Common myeloid progenitor, CD34-positive (primary cell): ENCODE measurements at regions not wholly inside any gene's neighbourhood (a gene's known extent, or its start where the extent isn't known, plus 50 kb on each side); places are given as distances from the start of the nearest gene placed in this dataset.

Experiments used
- CTCF ChIA-PET: fragments of 350-600 bp; sonication (Branson Sonifier 250); formaldehyde crosslinking; loops from one replicate; lab custom pipeline; 2021; ENCODE audit warnings: antibody characterized with exemption; lab: Charles Lee
- POLR2A ChIA-PET: fragments of 350-600 bp; sonication (Branson Sonifier 250); formaldehyde crosslinking; loops from one replicate; lab custom pipeline; 2021; ENCODE audit warnings: antibody characterized with exemption; lab: Charles Lee
- DNase-seq, 3 donors: peaks; one replicate each; pipeline versions ENCODE4 v3.0.0 to v3.0.0-alpha.2; 2013
- H3K27ac ChIP-seq, 2 experiments: 1 replicate in 1 of 2; 2 replicates in 1 of 2; pipeline ENCODE4 v1.7.0; 2013; ENCODE audit warnings: inconsistent platforms in 2 of 2, low read length in 2 of 2, mild to moderate bottlenecking in 2 of 2, low read depth in 1 of 2, moderate library complexity in 1 of 2; ENCODE audit not compliant: severe bottlenecking in 2 of 2, insufficient read depth in 1 of 2, poor library complexity in 1 of 2
- H3K27me3 ChIP-seq, 5 experiments: replicated peaks in 2 of 5; 1 replicate in 3 of 5; 2 replicates in 2 of 5; pipeline versions ENCODE4 v1.6.1 to v1.7.0; 2013; ENCODE audit warnings: low read length in 4 of 5, mild to moderate bottlenecking in 2 of 5, moderate library complexity in 2 of 5, inconsistent platforms in 1 of 5; ENCODE audit not compliant: insufficient read depth in 5 of 5, control insufficient read depth in 4 of 5
- H3K36me3 ChIP-seq, 4 experiments: 1 replicate in 2 of 4; 2 replicates in 2 of 4; pipeline versions ENCODE4 v1.6.1 to v1.7.0; 2013; ENCODE audit warnings: low read length in 3 of 4, control low read depth in 1 of 4, mild to moderate bottlenecking in 1 of 4; ENCODE audit not compliant: control insufficient read depth in 4 of 4, insufficient read depth in 4 of 4
- H3K4me1 ChIP-seq, 4 experiments: 1 replicate in 3 of 4; 2 replicates in 1 of 4; pipeline versions ENCODE4 v1.6.1 to v1.7.1; 2013; ENCODE audit warnings: low read length in 3 of 4, mild to moderate bottlenecking in 3 of 4, control low read depth in 1 of 4, inconsistent platforms in 1 of 4, moderate library complexity in 1 of 4; ENCODE audit not compliant: control insufficient read depth in 4 of 4, insufficient read depth in 4 of 4; ENCODE audit errors: control extremely low read depth in 1 of 4
- H3K4me3 ChIP-seq, 7 experiments: 1 replicate in 4 of 7; 2 replicates in 3 of 7; pipeline versions ENCODE4 v1.5.1 to v1.7.0; 2013; ENCODE audit warnings: mild to moderate bottlenecking in 7 of 7, low read length in 6 of 7, moderate library complexity in 6 of 7, inconsistent platforms in 2 of 7, low read depth in 2 of 7, control low read depth in 1 of 7; ENCODE audit not compliant: insufficient read depth in 4 of 7, control insufficient read depth in 1 of 7; ENCODE audit errors: extremely low read depth in 1 of 7
- H3K9me3 ChIP-seq, 5 experiments: 1 replicate in 4 of 5; 2 replicates in 1 of 5; pipeline versions ENCODE4 v1.6.1 to v1.7.1; 2013; ENCODE audit warnings: low read length in 4 of 5, mild to moderate bottlenecking in 2 of 5, inconsistent platforms in 1 of 5, low read depth in 1 of 5, moderate library complexity in 1 of 5; ENCODE audit not compliant: control insufficient read depth in 4 of 5, insufficient read depth in 2 of 5; ENCODE audit errors: control extremely low read depth in 1 of 5
- WGBS: methylation state at CpG from one replicate; pipeline ENCODE4 v1.1.5; 2013; ENCODE audit not compliant: insufficient coverage; 5-methylcytosine and 5-hydroxymethylcytosine counted together

- WGBS = 89% methylated on average over 3 of the region's 5 CpGs
- Histone ChIP-seq H3K4me1 (no peaks in the 10 kb centered on the region), H3K9me3 (no peaks in the 10 kb centered on the region), H3K27me3 (no peaks in the 10 kb centered on the region), H3K36me3 (no peaks in the 10 kb centered on the region), H3K27ac (no peak overlapping the region), H3K4me3 (no peak overlapping the region)
- DNase-seq = no peak
- ChIA-PET POLR2A (no interaction called here), CTCF (no interaction called here)
Observed at GRCh38 chr9:23215688-23216087, 610.4 kb downstream of the ELAVL2 start.

GRCh38 chr9:23219471-23219870 is 606.6 kb downstream of the ELAVL2 start:
- Histone ChIP-seq H3K4me3 (no peak overlapping the region), H3K9me3 (no peaks in the 10 kb centered on the region), H3K36me3 (no peaks in the 10 kb centered on the region), H3K27ac (no peak overlapping the region), H3K4me1 (no peaks in the 10 kb centered on the region), H3K27me3 (no peaks in the 10 kb centered on the region)
- no peak for DNase-seq
- WGBS = 95% methylated on average over 13 of the region's 13 CpGs
- CTCF ChIA-PET = no interaction called here
- POLR2A ChIA-PET = interaction anchor here (0.6 kb wide), 1 partner anchor 1458 kb away, joined by 4 read pairs; no protein-coding TSS in a partner anchor

GRCh38 chr9:23220171-23220570 is 605.9 kb downstream of the ELAVL2 start:
- no peak for DNase-seq
- no peaks in the 10 kb centered on the region for H3K27me3 ChIP-seq
- H3K36me3 ChIP-seq = no peaks in the 10 kb centered on the region
- H3K9me3 ChIP-seq = no peaks in the 10 kb centered on the region
- CTCF ChIA-PET = no interaction called here
- no peaks in the 10 kb centered on the region for H3K4me1 ChIP-seq
- no peak overlapping the region for H3K27ac ChIP-seq
- WGBS = 85% methylated on average over 2 of the region's 2 CpGs
- POLR2A ChIA-PET = no interaction called here
- no peak overlapping the region for H3K4me3 ChIP-seq

- Histone ChIP-seq H3K27ac (no peak overlapping the region), H3K4me3 (no peak overlapping the region), H3K4me1 (no peaks in the 10 kb centered on the region), H3K36me3 (no peaks in the 10 kb centered on the region), H3K27me3 (no peaks in the 10 kb centered on the region), H3K9me3 (no peaks in the 10 kb centered on the region)
- CTCF ChIA-PET = no interaction called here
- WGBS = 76% methylated on average over 3 of the region's 3 CpGs
- POLR2A ChIA-PET = no interaction called here
- DNase-seq = no peak
Observed at GRCh38 chr9:23220957-23221356, 605.1 kb downstream of the ELAVL2 start.

- Histone ChIP-seq H3K4me3 (no peak overlapping the region), H3K36me3 (no peaks in the 10 kb centered on the region), H3K27ac (no peak overlapping the region), H3K4me1 (no peaks in the 10 kb centered on the region), H3K9me3 (no peaks in the 10 kb centered on the region), H3K27me3 (no peaks in the 10 kb centered on the region)
- ChIA-PET CTCF (no interaction called here), POLR2A (no interaction called here)
- DNase-seq = no peak
- 21% methylated on average over 4 of the region's 6 CpGs for WGBS
Observed at GRCh38 chr9:23229890-23230317, 596.1 kb downstream of the ELAVL2 start.

- ChIA-PET CTCF (no interaction called here), POLR2A (no interaction called here)
- DNase-seq = no peak
- Histone ChIP-seq H3K4me3 (no peak overlapping the region), H3K9me3 (no peaks in the 10 kb centered on the region), H3K4me1 (no peaks in the 10 kb centered on the region), H3K36me3 (no peaks in the 10 kb centered on the region), H3K27ac (no peak overlapping the region), H3K27me3 (no peaks in the 10 kb centered on the region)
- WGBS = 20% methylated on average over 1 of the region's 2 CpGs
Observed at GRCh38 chr9:23232831-23233230, 593.2 kb downstream of the ELAVL2 start.

GRCh38 chr9:23243523-23243922 is 582.5 kb downstream of the ELAVL2 start:
- CTCF ChIA-PET = no interaction called here

More at GRCh38 chr9:23243523-23243922, 582.5 kb downstream of the ELAVL2 start:
- no CpG with 5 or more reads among the region's 1 CpG for WGBS
- no peaks in the 10 kb centered on the region for H3K9me3 ChIP-seq
- H3K4me1 ChIP-seq = no peaks in the 10 kb centered on the region
- no peak for DNase-seq
- no peaks in the 10 kb centered on the region for H3K36me3 ChIP-seq
- H3K27ac ChIP-seq = no peak overlapping the region
- POLR2A ChIA-PET = no interaction called here
- H3K4me3 ChIP-seq = no peak overlapping the region
- H3K27me3 ChIP-seq = no peaks in the 10 kb centered on the region
